BE2C (cell line): ENCODE measurements at regions not wholly inside any gene's neighbourhood (a gene's known extent, or its start where the extent isn't known, plus 50 kb on each side); places are given as distances from the start of the nearest gene placed in this dataset.
"Not testable (repeated sequence)": the region's sequence is repeated elsewhere in the genome, so short reads cannot be mapped to it uniquely, and the experiment has no call there.

Experiments
- DNase-seq: peaks from one replicate; pipeline ENCODE4 v3.0.0-alpha.2; 2020
- H3K27me3 ChIP-seq: fragments of 250-450 bp; sonication (Bioruptor Pico); 2 replicates; pipeline ENCODE4 v1.5.1; 2020; ENCODE audit warnings: mild to moderate bottlenecking
- H3K36me3 ChIP-seq: fragments of 250-450 bp; sonication (Bioruptor Pico); 2 replicates; pipeline ENCODE4 v1.5.1; 2020; ENCODE audit warnings: mild to moderate bottlenecking
- H3K4me1 ChIP-seq: fragments of 250-450 bp; sonication (Bioruptor Pico); 2 replicates; pipeline ENCODE4 v1.5.1; 2020
- H3K4me3 ChIP-seq: 2 replicates; pipeline ENCODE4 v1.5.1; 2011; ENCODE audit warnings: low read depth, low read length
- H3K9me3 ChIP-seq: fragments of 250-450 bp; sonication (Bioruptor Pico); 2 replicates; pipeline ENCODE4 v1.5.1; 2020
- CTCF ChIP-seq: IDR thresholded peaks from 2 replicates; pipeline ENCODE4 v1.5.1; 2012; ENCODE audit warnings: mild to moderate bottlenecking, low read depth, low read length

GRCh38 chr2:192932376-192932775 is 737.6 kb upstream of the TMEFF2 start:
- Histone ChIP-seq H3K27me3 (no peaks in the 10 kb centered on the region), H3K36me3 (no peaks in the 10 kb centered on the region), H3K4me1 (no peaks in the 10 kb centered on the region), H3K9me3 (no peaks in the 10 kb centered on the region), H3K4me3 (no peak overlapping the region)
- TF ChIP-seq CTCF, result no peak
- DNase-seq, result no peak

- H3K9me3 ChIP-seq, DNase-seq, H3K4me1 ChIP-seq, H3K27me3 ChIP-seq, H3K4me3 ChIP-seq, H3K36me3 ChIP-seq: not testable (repeated sequence)
Observed at GRCh38 chr2:192921631-192922030, 726.9 kb upstream of the TMEFF2 start.

- H3K4me1 ChIP-seq, result no peaks in the 10 kb centered on the region
Observed at GRCh38 chr2:192901446-192901845, 706.7 kb upstream of the TMEFF2 start.

GRCh38 chr2:192899466-192899865 is 704.7 kb upstream of the TMEFF2 start:
- TF ChIP-seq CTCF, result no peak
- Histone ChIP-seq H3K4me1 (no peaks in the 10 kb centered on the region), H3K27me3 (no peaks in the 10 kb centered on the region), H3K4me3 (no peak overlapping the region), H3K36me3 (no peaks in the 10 kb centered on the region), H3K9me3 (no peaks in the 10 kb centered on the region)
- no peak for DNase-seq

More at GRCh38 chr2:192901446-192901845, 706.7 kb upstream of the TMEFF2 start:
- no peak for TF ChIP-seq CTCF
- H3K9me3 ChIP-seq, result no peaks in the 10 kb centered on the region
- H3K27me3 ChIP-seq, result no peaks in the 10 kb centered on the region
- no peak overlapping the region for H3K4me3 ChIP-seq
- no peaks in the 10 kb centered on the region for H3K36me3 ChIP-seq
- no peak for DNase-seq

- not testable (repeated sequence) for H3K36me3 ChIP-seq, H3K27me3 ChIP-seq, H3K4me3 ChIP-seq, H3K4me1 ChIP-seq, H3K9me3 ChIP-seq, DNase-seq
Observed at GRCh38 chr2:192893976-192894375, 699.2 kb upstream of the TMEFF2 start.

GRCh38 chr2:192888109-192888508 is 693.4 kb upstream of the TMEFF2 start:
- H3K27me3 ChIP-seq, result no peaks in the 10 kb centered on the region
- TF ChIP-seq CTCF, result no peak
- no peak overlapping the region for H3K4me3 ChIP-seq
- no peaks in the 10 kb centered on the region for H3K9me3 ChIP-seq
- DNase-seq, result no peak
- peaks cover 36% of the 10 kb centered on the region for H3K4me1 ChIP-seq
- no peaks in the 10 kb centered on the region for H3K36me3 ChIP-seq

- no peak for TF ChIP-seq CTCF
- no peaks in the 10 kb centered on the region for H3K27me3 ChIP-seq
- no peak for DNase-seq
- H3K4me3 ChIP-seq, result no peak overlapping the region
- no peaks in the 10 kb centered on the region for H3K9me3 ChIP-seq
- no peaks in the 10 kb centered on the region for H3K36me3 ChIP-seq
- H3K4me1 ChIP-seq, result peaks cover 36% of the 10 kb centered on the region
Observed at GRCh38 chr2:192887337-192887736, 692.6 kb upstream of the TMEFF2 start.
